ENCODE measurements at regions not wholly inside any gene's neighbourhood (a gene's known extent, or its start where the extent isn't known, plus 50 kb on each side); places are given as distances from the start of the nearest gene placed in this dataset.

DNA sequence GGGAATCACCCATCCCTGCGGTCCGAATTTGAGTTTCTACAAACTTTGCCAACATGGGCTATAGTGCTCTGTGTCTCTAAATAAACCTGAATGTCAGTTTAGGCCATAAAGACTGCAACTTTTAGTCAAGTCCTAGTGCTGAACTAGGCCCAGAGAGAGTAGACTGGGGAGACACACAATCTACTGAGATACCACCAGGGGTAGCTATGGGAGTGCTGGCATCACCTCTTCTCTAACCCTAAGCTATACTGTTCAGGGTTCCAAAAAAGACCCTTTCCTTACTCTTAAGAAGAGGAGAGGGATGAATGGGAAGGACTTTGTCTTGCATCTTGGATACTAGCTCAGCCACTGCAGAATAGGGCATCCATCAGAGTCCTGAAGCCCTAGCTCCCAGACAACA, 866.7 kb upstream of the PRMT6 start:
- no peak for TF ChIP-seq POLR2A (IDR thresholded peaks at IDR 0.05)
- TF ChIP-seq POLR2AphosphoS5 (IDR thresholded peaks at IDR 0.05; ENCODE audit: insufficient read depth in 1 of 2, low read depth in 1 of 2), result no peak
- TF ChIP-seq, protein P1, sequence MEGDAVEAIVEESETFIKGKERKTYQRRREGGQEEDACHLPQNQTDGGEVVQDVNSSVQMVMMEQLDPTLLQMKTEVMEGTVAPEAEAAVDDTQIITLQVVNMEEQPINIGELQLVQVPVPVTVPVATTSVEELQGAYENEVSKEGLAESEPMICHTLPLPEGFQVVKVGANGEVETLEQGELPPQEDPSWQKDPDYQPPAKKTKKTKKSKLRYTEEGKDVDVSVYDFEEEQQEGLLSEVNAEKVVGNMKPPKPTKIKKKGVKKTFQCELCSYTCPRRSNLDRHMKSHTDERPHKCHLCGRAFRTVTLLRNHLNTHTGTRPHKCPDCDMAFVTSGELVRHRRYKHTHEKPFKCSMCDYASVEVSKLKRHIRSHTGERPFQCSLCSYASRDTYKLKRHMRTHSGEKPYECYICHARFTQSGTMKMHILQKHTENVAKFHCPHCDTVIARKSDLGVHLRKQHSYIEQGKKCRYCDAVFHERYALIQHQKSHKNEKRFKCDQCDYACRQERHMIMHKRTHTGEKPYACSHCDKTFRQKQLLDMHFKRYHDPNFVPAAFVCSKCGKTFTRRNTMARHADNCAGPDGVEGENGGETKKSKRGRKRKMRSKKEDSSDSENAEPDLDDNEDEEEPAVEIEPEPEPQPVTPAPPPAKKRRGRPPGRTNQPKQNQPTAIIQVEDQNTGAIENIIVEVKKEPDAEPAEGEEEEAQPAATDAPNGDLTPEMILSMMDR (IDR thresholded peaks at IDR 0.05), result no peak
- no peaks in the 10 kb centered on the region for H3K9me3 ChIP-seq
- no peak overlapping the region for H3K4me3 ChIP-seq
- intact Hi-C loops (cut with DNase I), result no loop called here
- no peaks in the 10 kb centered on the region for H3K27me3 ChIP-seq
- DNase-seq (ENCODE audit: extremely low spot score in 2 of 2), result no peak
- H3K36me3 ChIP-seq, result no peaks in the 10 kb centered on the region
- H3K27ac ChIP-seq, result no peak overlapping the region
- no peaks in the 10 kb centered on the region for H3K4me1 ChIP-seq

- DNase-seq (ENCODE audit: extremely low spot score in 2 of 2), result no peak
- Histone ChIP-seq H3K27ac (no peak overlapping the region), H3K27me3 (no peaks in the 10 kb centered on the region), H3K4me3 (no peak overlapping the region), H3K9me3 (no peaks in the 10 kb centered on the region), H3K4me1 (no peaks in the 10 kb centered on the region), H3K36me3 (no peaks in the 10 kb centered on the region)
- intact Hi-C loops (cut with DNase I), result no loop called here
- TF ChIP-seq POLR2A (IDR thresholded peaks at IDR 0.05) (no peak), POLR2AphosphoS5 (IDR thresholded peaks at IDR 0.05; ENCODE audit: insufficient read depth in 1 of 2, low read depth in 1 of 2) (no peak)
Observed at GRCh38 chr1:106194206-106194605, 862.3 kb upstream of the PRMT6 start.

- TF ChIP-seq POLR2A (IDR thresholded peaks at IDR 0.05), result no peak
- TF ChIP-seq POLR2AphosphoS5 (IDR thresholded peaks at IDR 0.05; ENCODE audit: insufficient read depth in 1 of 2, low read depth in 1 of 2), result no peak
- TF ChIP-seq, protein P1 (IDR thresholded peaks at IDR 0.05), result no peak
- no peaks in the 10 kb centered on the region for H3K4me1 ChIP-seq
- H3K27me3 ChIP-seq, result no peaks in the 10 kb centered on the region
- H3K9me3 ChIP-seq, result no peaks in the 10 kb centered on the region
- no peak for DNase-seq (ENCODE audit: extremely low spot score in 2 of 2)
- no peak overlapping the region for H3K27ac ChIP-seq
- H3K36me3 ChIP-seq, result no peaks in the 10 kb centered on the region
- intact Hi-C loops (cut with DNase I), result no loop called here
- H3K4me3 ChIP-seq, result no peak overlapping the region
Observed at GRCh38 chr1:106200711-106201110, 855.8 kb upstream of the PRMT6 start.

GRCh38 chr1:106207185-106207584, 849.3 kb upstream of the PRMT6 start:
- TF ChIP-seq POLR2AphosphoS5 (IDR thresholded peaks at IDR 0.05; ENCODE audit: insufficient read depth in 1 of 2, low read depth in 1 of 2), result no peak
- no peak for TF ChIP-seq POLR2A (IDR thresholded peaks at IDR 0.05)
- TF ChIP-seq, protein P1 (IDR thresholded peaks at IDR 0.05), result no peak
- intact Hi-C loops (cut with DNase I), result no loop called here
- no peak for DNase-seq (ENCODE audit: extremely low spot score in 2 of 2)
- Histone ChIP-seq H3K27ac (no peak overlapping the region), H3K9me3 (no peaks in the 10 kb centered on the region), H3K36me3 (no peaks in the 10 kb centered on the region), H3K4me3 (no peak overlapping the region), H3K4me1 (no peaks in the 10 kb centered on the region), H3K27me3 (no peaks in the 10 kb centered on the region)

GRCh38 chr1:106217765-106218164, 838.7 kb upstream of the PRMT6 start:
- Histone ChIP-seq H3K27me3 (no peaks in the 10 kb centered on the region), H3K36me3 (no peaks in the 10 kb centered on the region), H3K4me1 (no peaks in the 10 kb centered on the region), H3K27ac (no peak overlapping the region), H3K4me3 (no peak overlapping the region), H3K9me3 (no peaks in the 10 kb centered on the region)
- DNase-seq (ENCODE audit: extremely low spot score in 2 of 2), result no peak
- TF ChIP-seq POLR2AphosphoS5 (IDR thresholded peaks at IDR 0.05; ENCODE audit: insufficient read depth in 1 of 2, low read depth in 1 of 2), result no peak
- no peak for TF ChIP-seq POLR2A (IDR thresholded peaks at IDR 0.05)
- TF ChIP-seq, protein P1 (IDR thresholded peaks at IDR 0.05), result no peak
- intact Hi-C loops (cut with DNase I), result no loop called here
